Left ventricle myocardium inferior (tissue), 1 donor: ENCODE measurements at regions not wholly inside any gene's neighbourhood (a gene's known extent, or its start where the extent isn't known, plus 50 kb on each side); places are given as distances from the start of the nearest gene placed in this dataset.
"Not testable (repeated sequence)": the region's sequence is repeated elsewhere in the genome, so short reads cannot be mapped to it uniquely, and the experiment has no call there.

ENCODE experiments used
- DNase-seq: peaks from one replicate; pipeline ENCODE4 v3.0.0-alpha.2; 2020
- H3K27ac ChIP-seq: fragments of 200-600 bp; replicated peaks from 2 replicates; pipeline ENCODE4 v1.8.0; 2021
- H3K27me3 ChIP-seq: fragments of 200-600 bp; 2 replicates; pipeline ENCODE4 v1.8.0; 2021; ENCODE audit warnings: low read depth
- H3K36me3 ChIP-seq: fragments of 200-600 bp; 2 replicates; pipeline ENCODE4 v1.8.0; 2021
- H3K4me1 ChIP-seq: fragments of 200-600 bp; 2 replicates; pipeline ENCODE4 v1.8.0; 2021
- H3K4me3 ChIP-seq: fragments of 200-600 bp; 2 replicates; pipeline ENCODE4 v1.8.0; 2021; ENCODE audit warnings: mild to moderate bottlenecking, moderate library complexity
- H3K9me3 ChIP-seq: fragments of 200-600 bp; replicated peaks from 2 replicates; pipeline ENCODE4 v1.8.0; 2021
- CTCF ChIP-seq: fragments of 200-600 bp; IDR thresholded peaks from 2 replicates; pipeline ENCODE4 v1.8.0; 2021; ENCODE audit warnings: antibody characterized with exemption, mild to moderate bottlenecking, borderline replicate concordance
- intact Hi-C: fragments of 100-400 bp; cut with micrococcal nuclease; formaldehyde crosslinking; loops from one replicate; pipeline ENCODE4 v1.11.0; 2022
- donor health status: DM: no; HTN: yes; CAD: no; lungs with severe emphysema.

DNA sequence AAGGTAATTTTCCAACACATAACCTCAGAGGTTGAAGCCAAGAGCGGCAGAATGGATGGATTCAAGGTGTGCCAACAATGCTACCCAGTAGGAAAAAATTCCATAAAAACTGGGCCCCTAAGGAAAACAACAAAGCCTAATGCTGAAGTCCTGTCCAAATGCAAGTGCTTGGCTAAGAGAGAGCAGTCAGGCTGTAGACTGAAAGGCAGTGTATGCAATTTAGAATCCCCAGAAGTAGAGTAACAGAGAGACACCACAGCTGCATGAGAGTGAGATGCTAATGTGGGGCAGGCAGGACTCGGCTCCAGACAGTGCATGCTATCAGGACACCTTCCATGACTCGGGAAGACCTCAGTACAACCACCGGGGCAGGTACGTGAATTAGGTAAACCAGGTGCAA lies 124.5 kb downstream of the ZFAND4 start:
- intact Hi-C loops = no loop called here
- Histone ChIP-seq H3K27me3 (no peaks in the 10 kb centered on the region), H3K27ac (no peak overlapping the region), H3K9me3 (no peaks in the 10 kb centered on the region), H3K4me1 (no peaks in the 10 kb centered on the region), H3K4me3 (no peak overlapping the region), H3K36me3 (no peaks in the 10 kb centered on the region)
- TF ChIP-seq CTCF = no peak
- DNase-seq = no peak

GRCh38 chr10:45547207-45547606 lies 125.4 kb downstream of the ZFAND4 start:
- intact Hi-C loops = no loop called here
- no peak overlapping the region for H3K4me3 ChIP-seq
- H3K27ac ChIP-seq = no peak overlapping the region
- no peak for TF ChIP-seq CTCF
- no peak for DNase-seq
- H3K36me3 ChIP-seq = no peaks in the 10 kb centered on the region
- no peaks in the 10 kb centered on the region for H3K4me1 ChIP-seq
- H3K9me3 ChIP-seq = no peaks in the 10 kb centered on the region
- H3K27me3 ChIP-seq = no peaks in the 10 kb centered on the region

DNA sequence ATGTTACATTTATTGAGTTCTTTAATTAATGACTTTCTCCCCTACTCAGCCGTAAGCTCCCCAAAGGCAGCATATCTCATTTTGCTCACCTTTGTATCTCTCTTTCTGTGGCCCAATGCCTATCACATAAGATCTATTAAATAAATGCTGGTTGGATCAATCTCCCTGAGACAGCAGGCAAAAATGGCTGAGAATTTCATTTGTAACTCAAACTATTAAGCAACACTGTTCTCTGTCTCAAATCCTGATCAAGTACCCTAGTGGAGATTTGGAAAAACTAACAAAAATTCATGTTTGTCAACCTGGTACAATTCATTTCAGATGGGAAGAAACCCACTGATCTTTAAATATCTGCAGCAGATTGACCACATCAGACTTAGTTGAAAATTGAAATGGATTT lies 127.4 kb downstream of the ZFAND4 start:
- no peaks in the 10 kb centered on the region for H3K27me3 ChIP-seq
- TF ChIP-seq CTCF = no peak
- intact Hi-C loops = no loop called here
- no peaks in the 10 kb centered on the region for H3K4me1 ChIP-seq
- DNase-seq = no peak
- H3K36me3 ChIP-seq = no peaks in the 10 kb centered on the region
- H3K9me3 ChIP-seq = no peaks in the 10 kb centered on the region
- H3K4me3 ChIP-seq = no peak overlapping the region
- H3K27ac ChIP-seq = no peak overlapping the region

GRCh38 chr10:45544191-45544590 lies 128.4 kb downstream of the ZFAND4 start:
- Histone ChIP-seq H3K4me1 (no peaks in the 10 kb centered on the region), H3K27ac (no peak overlapping the region), H3K27me3 (no peaks in the 10 kb centered on the region), H3K9me3 (no peaks in the 10 kb centered on the region), H3K36me3 (no peaks in the 10 kb centered on the region), H3K4me3 (no peak overlapping the region)
- DNase-seq = no peak
- no peak for TF ChIP-seq CTCF
- intact Hi-C loops = no loop called here

GRCh38 chr10:45541032-45541431 lies 131.5 kb downstream of the ZFAND4 start:
- intact Hi-C loops, H3K9me3 ChIP-seq, H3K27ac ChIP-seq, H3K4me3 ChIP-seq, H3K4me1 ChIP-seq, H3K36me3 ChIP-seq, H3K27me3 ChIP-seq, DNase-seq: not testable (repeated sequence)

- H3K9me3 ChIP-seq, DNase-seq, H3K4me3 ChIP-seq, intact Hi-C loops, H3K4me1 ChIP-seq, H3K36me3 ChIP-seq, H3K27ac ChIP-seq, H3K27me3 ChIP-seq: not testable (repeated sequence)
Measured at GRCh38 chr10:45540589-45540988, 132.0 kb downstream of the ZFAND4 start.

DNA sequence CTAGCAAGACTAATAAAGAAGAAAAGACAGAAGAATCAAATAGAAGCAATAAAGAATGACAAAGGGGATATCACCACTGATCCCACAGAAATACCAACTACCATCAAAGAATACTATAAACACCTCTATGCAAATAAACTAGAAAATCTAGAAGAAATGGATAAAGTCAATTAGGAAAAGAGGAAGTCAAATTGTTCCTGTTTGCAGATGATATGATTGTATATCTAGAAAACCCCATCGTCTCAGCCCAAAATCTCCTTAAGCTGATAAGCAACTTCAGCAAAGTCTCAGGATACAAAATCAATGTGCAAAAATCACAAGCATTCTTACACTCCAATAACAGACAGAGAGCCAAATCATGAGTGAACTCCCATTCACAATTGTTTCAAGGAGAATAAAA lies 133.0 kb downstream of the ZFAND4 start:
- H3K4me1 ChIP-seq, H3K9me3 ChIP-seq, H3K27ac ChIP-seq, H3K27me3 ChIP-seq, H3K36me3 ChIP-seq, H3K4me3 ChIP-seq, DNase-seq, intact Hi-C loops: not testable (repeated sequence)
